KBM-7 (cell line): ENCODE measurements at regions not wholly inside any gene's neighbourhood (a gene's known extent, or its start where the extent isn't known, plus 50 kb on each side); places are given as distances from the start of the nearest gene placed in this dataset.
"Not testable (repeated sequence)": the region's sequence is repeated elsewhere in the genome, so short reads cannot be mapped to it uniquely, and the experiment has no call there.

Source experiments
- DNase-seq: peaks from one replicate; pipeline ENCODE4 v3.0.0-alpha.2; 2015
- in situ Hi-C: fragments of 300-500 bp; cut with MboI; formaldehyde crosslinking; loops from 2 replicates; pipeline ENCODE4 v1.14.3; 2020; ENCODE audit warnings: low sequenced_read_pairs, low pct_unique_long_range_greater_than_20kb, mixed read lengths

DNA sequence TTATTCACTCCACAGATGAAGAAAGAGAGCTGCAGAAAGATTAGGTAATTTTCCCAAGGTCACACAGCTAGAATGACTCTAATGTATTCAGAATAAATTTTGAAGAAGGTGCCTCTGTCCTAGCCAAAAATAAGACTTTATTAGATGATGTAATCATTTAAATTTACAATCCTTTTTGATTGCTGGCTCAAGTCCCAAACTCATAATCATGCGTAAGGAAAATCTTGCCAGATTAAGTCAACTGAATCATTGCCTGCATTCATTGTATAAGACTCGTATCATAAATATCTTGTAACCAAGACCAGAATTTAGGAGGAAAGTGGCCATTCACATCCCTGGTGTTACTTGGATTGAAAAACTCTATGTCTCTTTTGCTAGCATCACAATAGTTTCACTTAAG lies 53.1 kb upstream of the STK39 start:
- in situ Hi-C loops: no loop called here

DNA sequence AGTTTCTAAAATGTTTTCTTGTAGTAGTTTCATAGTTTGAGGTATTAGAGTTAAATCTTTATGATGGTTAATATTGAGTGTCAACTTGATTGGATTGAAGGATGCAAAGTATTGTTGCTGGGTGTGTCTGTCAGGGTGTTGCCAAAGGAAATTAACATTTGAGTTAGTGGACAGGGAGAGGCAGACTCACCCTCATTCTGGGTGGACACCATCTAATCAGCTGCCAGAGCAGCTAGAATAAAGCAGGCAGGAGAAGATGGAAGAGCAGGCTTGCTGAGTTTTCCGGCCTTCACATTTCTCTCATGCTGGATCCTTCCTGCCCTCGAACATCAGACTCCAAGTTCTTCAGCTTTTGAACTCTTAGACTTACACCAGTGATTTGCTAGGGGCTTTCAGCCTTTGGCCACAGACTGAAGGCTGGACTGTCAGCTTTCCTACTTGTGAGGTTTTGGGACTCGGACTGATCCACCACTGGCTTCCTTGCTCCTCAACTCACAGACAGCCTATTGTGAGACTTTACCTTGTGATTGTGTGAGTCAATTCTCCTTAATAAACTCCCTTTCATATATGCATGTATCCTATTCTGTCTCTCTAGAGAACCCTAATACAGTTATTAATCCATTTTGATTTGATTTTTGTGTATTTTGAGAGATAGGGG lies 56.8 kb upstream of the STK39 start:
- in situ Hi-C loops: no loop called here
- DNase-seq: no peak

More for the DNA sequence above, 53.1 kb upstream of the STK39 start:
- no peak for DNase-seq

DNA sequence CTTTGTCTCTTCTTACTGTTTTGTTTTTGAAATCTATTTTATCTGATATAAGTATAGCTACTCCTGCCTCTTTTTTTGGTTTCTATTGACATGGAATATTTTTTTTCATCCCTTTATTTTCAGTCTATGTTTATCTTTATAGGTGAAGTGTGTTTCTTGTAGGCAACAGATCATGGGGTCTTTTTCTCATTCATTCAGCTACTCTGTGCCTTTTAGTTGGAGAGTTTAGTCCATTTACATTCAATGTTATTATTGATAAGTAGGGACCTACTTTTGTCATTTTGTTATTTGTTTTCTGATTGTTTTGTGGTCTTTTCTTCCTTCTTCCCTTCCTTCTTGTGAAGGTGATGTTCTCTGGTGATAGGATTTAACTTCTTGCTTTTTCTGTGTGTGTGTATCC lies 60.0 kb upstream of the STK39 start:
- DNase-seq: no peak

DNA sequence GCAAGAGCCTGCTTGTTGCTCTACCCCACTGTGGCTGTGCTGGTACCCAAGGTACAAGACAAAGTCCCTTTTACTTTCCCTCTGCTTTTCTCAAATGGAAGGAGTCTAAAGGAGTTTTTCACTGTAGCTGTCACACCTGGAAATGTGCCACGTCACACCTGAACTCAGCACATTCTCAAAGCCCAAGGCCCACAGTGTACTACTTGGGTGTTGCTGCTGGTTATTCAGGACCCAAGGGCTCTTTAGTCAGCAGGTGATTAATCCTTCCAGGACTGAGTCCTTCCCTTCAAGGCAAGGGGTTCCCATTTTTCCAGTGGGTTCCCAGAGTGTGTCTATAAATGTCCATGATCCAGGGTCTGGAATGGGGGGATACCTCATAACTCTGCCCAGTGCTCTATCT lies 63.2 kb upstream of the STK39 start:
- in situ Hi-C loops: no loop called here
- no peak for DNase-seq

More for the DNA sequence above, 60.0 kb upstream of the STK39 start:
- in situ Hi-C loops: no loop called here

DNA sequence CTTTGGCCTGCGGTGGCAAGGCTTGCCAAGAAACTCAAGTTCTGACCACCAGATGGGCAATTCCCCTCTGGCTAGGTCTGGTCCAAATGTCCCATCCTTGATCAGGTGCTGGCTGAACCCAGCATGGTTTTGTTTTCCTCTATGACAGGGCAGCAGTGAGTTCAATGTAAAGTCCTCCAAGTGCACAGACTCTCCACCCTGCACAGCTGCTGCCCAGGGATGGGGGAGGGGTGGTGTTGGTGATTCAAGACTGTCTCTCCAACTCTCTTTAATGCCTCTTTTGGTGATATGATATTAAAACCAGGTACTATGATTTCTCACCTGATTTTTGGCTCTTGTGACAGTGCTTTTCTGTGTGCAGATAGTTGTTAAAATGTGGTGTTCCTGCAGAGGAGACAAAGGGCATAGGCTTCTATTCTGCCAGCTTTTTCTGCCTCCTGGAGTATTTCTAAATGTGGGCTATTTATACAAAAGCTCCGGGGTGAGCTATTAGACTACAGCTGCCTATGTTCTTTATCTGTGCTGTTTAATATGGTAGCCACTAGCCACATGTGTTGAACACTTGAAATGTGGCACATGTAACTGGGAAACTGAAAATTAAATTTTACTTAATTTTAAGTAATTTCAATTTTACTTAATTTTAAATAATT lies 64.0 kb upstream of the STK39 start:
- DNase-seq: no peak
- in situ Hi-C loops: no loop called here

DNA sequence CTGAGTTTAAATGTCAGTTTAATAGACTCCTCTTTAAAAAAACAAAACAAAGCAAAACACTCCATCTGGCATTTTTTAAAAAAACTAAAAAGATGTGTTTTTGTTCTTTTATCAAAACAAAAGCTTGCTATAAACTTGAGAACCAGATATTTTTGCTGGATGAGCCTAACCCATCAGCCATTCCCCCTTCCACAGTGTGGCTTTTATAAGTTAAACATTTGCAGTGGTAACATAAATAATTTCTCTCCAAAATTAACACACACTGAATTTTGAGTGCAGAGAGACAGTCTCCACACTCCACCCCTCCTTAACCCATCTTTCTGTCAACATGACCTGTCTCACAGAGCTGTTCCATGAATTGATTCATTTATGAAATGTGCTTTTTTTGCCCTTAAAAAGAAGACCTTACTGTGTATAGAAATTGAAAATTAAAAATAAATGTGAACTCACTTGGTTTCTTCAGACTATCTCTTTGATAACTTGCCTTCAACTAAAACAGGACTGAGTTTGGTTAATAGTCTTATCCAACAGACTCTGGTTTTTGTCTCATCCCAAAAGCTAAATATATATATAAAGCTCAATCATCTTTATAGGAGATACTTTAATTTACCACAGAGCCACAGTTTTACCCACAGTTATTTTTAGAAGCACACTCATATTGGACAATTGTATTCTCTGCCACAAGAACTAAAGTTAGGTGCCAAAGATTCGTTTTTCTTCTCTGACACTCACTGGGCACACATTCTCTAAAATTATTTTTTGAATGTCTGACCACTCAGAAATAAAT lies 64.8 kb upstream of the STK39 start:
- no peak for DNase-seq
- in situ Hi-C loops: no loop called here

DNA sequence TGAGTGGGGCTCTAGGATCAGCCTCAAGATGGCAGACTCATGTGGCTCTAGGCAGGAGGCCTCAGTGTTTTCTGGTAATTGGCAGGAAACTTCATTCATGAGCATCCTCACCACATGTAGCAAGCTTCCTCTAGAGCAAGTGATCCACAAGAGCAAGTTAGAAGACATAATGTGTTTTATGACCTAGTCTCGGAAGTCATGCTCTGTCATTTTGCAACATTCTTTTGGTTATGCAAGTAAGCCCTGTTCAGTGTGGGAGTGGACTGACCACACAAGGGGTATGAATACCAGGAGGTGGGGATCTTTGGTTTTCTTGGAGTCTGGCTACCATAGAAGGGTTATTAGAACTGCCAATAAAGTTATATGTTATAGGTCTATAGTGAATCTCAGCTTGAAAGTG lies 66.8 kb upstream of the STK39 start:
- no peak for DNase-seq
- in situ Hi-C loops: no loop called here

DNA sequence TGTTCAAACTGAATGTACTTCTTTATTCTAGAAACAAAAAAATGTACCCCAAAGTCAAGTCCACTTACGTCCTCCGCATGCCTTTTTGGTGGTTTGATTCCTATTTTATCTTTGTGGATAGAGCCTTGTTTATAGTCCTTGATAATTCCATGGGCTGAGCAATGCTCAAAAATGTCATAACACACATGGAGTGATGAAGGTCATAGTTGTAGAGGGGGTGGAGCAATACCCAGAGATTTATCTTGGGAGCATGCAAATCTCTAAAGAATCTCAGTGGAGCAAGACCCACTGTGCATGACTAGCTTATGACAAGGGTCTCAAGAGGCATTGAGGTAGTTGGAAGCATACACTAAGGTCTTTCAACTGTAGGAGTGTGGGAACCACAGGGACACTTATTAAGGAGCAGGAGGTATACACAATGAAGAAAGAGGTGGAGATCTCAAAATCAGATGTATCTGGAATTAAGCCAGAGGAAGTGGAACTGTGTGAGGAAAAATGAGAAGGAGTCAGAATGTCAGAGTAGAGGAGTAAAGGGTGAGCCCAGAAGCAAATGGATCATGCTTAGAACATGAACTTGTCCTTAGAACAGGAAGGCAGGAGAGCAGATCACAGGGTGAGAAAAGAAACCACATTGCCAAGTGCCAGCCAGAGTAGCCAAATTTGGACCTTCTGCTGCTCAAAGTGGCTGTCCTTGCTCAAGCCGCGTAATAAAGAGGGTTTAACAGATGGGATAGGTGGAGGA lies 68.1 kb upstream of the STK39 start:
- DNase-seq: no peak
- in situ Hi-C loops: no loop called here

DNA sequence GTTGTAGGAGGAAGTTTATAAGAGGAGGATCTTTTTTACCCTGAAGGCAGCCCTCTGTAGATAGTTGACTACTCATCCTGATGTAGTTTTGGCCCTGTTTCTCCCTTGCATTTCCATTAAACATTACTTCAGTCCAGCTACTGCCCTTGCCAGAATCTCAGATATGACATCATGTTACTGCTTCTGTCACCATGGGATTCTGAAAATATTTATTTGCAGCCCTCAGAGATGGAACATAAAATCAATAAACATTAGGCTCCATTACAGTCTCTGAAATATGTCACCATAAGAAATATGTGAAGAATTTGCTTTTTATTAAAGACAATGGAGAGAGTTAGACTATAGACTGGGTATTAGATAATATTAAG lies 68.7 kb upstream of the STK39 start:
- in situ Hi-C loops: no loop called here

DNA sequence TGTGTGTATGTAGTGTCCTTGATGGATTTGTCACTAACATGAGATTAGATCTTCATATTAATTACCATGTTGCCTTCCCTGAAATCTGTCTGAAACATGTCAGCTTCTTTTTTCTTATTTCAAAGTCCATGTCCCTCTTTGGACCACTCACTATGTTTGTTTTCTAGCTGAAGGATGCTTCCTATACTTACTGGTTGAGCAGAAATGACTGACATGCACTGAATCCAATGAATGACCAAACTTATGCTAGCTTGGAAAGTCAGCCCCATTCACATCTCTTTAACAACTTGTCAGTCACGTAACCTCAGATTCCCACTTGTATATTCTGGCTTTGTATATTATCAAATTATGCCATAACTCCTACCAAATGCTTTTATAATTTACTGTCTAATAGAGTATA lies 69.9 kb upstream of the STK39 start:
- DNase-seq: no peak
- in situ Hi-C loops: no loop called here

More for the DNA sequence above, 68.7 kb upstream of the STK39 start:
- DNase-seq: no peak

DNA sequence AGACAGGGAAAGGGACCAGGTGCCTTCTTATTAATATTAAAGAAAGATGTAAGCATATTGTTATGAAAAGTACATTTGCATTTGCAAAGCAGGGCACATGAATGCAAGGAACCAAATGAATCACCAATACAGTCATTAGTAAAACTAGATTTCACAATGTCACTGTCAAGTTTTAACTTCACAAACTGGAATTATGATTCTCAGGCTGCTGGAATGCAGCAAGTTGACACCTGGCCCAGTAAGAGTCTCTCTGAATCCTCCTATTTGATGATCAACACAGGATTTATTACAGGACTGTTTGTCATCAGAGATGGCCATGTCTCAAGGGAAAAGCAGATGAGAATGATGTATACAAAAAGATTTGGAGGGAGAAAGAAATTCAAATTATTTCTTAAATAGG lies 72.9 kb upstream of the STK39 start:
- in situ Hi-C loops: no loop called here
- no peak for DNase-seq

DNA sequence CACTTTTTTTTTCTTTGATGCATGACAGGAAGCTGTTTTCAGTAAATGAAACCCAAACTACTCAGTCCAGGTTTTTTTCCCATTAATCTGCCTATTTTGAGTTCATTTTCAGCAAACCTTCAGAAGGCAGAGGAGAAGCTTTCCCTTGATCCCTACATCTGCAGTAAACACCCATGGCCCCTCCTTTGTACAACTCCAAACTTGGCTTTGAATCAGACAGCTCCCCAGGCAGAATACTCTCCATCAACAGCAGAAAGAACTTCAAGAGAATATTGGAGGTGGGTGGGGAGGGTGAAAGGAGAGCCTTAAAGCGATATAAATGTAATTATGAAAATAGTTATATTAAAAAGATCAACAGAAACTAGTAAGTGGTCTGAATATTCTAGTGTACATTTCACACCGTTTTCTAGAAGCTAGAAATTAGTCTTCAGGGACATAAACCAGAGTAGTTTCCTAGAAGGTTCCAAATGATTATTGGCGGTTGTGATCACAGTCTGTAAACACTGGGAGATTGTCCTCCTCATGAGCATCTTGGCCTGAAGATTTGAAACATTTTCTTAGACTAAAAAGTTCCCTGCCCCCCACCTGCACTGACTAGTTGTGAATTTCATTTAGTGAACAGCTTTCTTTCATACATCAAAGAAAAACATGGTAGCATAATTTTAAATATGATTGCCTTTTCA lies 75.1 kb upstream of the STK39 start:
- DNase-seq: no peak
- in situ Hi-C loops: no loop called here

DNA sequence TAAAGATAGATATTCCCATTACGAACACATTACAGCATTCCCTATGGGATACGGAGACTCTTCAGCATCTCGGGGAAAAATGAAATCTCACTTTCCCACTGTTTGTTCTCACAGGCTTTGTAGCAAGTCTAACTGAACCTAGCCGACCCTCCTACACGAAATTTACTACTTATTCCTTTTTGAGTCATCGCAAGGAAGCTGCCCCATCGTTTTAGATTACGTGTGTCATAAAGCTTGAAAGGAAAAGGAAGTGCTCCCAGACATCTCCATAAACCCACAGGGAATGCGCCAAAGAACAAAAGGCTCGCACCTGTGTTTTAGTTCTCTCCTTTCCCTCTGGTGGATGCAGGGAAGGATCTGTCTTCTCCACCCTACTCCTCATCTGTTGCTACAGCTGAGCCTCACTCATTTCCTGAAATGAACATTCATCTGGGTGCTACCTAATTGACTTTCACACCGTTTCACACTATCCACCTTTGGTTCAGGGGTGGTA lies 76.2 kb upstream of the STK39 start:
- in situ Hi-C loops: no loop called here
- no peak for DNase-seq

DNA sequence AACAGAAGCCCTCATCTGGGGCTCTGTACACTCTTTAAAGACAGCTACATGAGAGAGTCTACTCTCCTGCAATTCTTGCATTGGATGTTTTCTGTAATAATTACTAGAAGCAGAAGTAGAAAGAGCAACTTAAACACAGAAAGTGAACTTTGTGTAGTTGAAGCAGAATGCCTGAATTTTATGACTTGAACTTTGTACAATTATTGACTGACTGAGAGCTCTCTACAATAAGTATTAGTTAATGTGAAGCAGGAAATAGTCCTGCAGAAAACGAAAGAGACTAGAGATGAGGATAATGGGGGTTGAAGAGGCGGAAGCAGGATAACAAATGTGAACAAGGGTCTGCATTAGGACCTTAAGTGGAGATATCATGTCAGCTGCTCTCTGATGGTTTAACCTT lies 79.2 kb upstream of the STK39 start:
- no peak for DNase-seq
- in situ Hi-C loops: loop anchor here (25.0 kb wide), 2 partner anchors 361 to 586 kb away; partner anchors contain the start of gene G6PC2

DNA sequence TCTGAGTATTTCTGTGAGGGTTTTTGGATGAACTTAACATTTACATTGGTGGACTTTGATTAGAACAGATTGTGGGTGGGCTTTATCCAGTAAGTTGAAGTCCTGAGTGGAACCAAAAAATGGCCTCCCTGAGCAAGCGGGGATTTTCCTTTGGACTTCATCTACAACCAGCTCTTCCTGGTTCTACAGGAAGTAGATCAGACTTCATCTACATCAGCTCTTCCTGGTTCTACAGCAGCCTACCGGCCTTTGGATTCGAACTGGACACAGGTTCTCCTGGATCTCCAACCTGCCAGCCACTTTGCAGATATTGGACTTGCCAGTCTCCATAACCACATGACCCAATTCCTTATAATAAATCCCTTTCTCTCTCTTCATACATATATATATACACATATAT lies 79.9 kb upstream of the STK39 start:
- in situ Hi-C loops: loop anchor here (25.0 kb wide), 2 partner anchors 360 to 585 kb away; partner anchors contain the start of gene G6PC2
- no peak for DNase-seq

DNA sequence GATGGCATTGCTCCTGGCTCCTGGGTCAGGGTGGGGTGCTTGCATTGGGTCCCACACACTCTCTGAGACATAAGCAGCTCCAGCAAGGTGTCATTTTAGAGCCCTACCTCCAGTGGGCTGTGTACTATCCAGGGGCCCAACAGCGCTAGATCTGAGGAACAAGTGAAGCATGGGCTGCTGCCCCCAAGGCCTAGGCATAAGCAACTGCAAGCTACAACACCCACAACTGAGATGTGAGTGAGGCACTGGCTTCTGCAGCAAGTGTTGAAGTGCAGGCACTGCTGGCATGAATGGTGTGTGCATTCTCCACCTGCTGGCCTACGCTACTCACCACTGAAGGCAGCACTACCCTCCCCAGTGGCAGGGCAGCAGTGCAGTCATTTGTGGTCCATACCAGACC lies 81.0 kb upstream of the STK39 start:
- in situ Hi-C loops: loop anchor here (25.0 kb wide), 2 partner anchors 359 to 584 kb away; partner anchors contain the start of gene G6PC2
- DNase-seq: no peak

DNA sequence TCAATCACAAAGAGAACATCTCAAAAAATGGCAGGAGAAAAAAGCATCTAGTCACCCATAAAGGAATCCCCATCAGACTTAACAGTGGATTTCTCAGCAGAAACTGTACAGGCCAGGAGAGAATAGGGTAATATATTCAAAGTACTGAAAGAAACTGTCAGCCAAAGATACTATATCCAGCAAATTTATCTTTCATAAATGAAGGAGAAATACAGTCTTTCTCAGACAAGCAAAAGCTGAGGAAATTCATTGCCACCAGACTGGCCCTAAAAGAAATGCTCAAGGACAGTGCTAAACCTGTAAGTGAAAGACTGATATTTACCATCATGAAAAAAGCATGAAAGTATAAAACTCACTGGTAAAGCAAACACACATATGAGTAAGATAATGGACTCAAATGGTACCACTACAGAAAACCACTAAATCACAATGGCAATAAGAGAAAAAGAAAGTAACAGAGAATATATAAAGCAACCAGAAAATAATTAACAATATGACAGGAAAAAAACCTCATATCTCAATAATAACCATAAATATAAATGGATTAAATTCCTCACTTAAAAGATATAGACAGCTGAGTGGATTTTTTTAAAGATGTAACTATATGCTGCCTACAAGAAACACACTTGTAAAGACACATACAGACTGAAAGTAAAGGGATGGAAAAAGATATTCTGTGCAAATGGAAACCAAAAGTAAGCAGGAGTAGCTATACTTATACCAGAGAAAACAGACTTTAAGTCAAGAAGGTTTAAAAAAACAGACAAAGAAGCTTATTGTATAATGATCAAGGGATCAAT lies 83.4 kb upstream of the STK39 start:
- no peak for DNase-seq
- in situ Hi-C loops: loop anchor here (25.0 kb wide), 2 partner anchors 356 to 581 kb away; partner anchors contain the start of gene G6PC2

DNA sequence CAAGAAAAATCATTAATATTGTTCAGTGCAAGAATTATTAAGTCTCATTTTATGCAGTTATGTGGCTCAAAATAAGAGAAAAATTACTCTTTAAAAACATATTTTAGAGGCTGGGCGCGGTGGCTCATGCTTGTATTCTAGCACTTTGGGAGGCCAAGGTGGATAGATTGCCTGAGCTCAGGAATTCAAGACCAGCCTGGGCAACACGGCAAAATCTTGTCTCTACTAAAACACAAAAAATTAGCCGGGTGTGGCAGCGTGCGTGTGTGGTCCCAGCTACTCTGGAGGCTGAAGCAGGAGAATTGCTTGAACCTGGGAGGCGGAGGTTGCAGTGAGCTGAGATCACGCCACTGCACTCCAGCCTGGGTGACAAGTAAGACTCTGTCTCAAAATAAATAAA lies 87.9 kb upstream of the STK39 start:
- in situ Hi-C loops: loop anchor here (25.0 kb wide), 2 partner anchors 352 to 577 kb away; partner anchors contain the start of gene G6PC2
- DNase-seq: not testable (repeated sequence)
